Endothelial cell (in vitro differentiated cells): ENCODE measurements at regions not wholly inside any gene's neighbourhood (a gene's known extent, or its start where the extent isn't known, plus 50 kb on each side); places are given as distances from the start of the nearest gene placed in this dataset.

Experiments used
- DNase-seq: peaks from one replicate; pipeline ENCODE4 v3.0.0; 2021; ENCODE audit warnings: low spot score
- H3K27ac Mint-ChIP-seq: one replicate; pipeline ENCODE4 v1.8.0; 2021; ENCODE audit warnings: mixed read lengths, inconsistent platforms; ENCODE audit not compliant: unreplicated experiment
- H3K27me3 Mint-ChIP-seq: one replicate; pipeline ENCODE4 v1.8.0; 2021; ENCODE audit warnings: mild to moderate bottlenecking, moderate library complexity, mixed read lengths, inconsistent platforms; ENCODE audit not compliant: unreplicated experiment
- H3K36me3 Mint-ChIP-seq: one replicate; pipeline ENCODE4 v1.8.0; 2021; ENCODE audit warnings: mild to moderate bottlenecking, low read depth, mixed read lengths, inconsistent platforms; ENCODE audit not compliant: unreplicated experiment
- H3K4me1 Mint-ChIP-seq: one replicate; pipeline ENCODE4 v1.8.0; 2021; ENCODE audit warnings: mild to moderate bottlenecking, mixed read lengths, inconsistent platforms; ENCODE audit not compliant: unreplicated experiment
- H3K4me3 Mint-ChIP-seq: one replicate; pipeline ENCODE4 v1.8.0; 2021; ENCODE audit warnings: mild to moderate bottlenecking, mixed read lengths, inconsistent platforms; ENCODE audit not compliant: unreplicated experiment
- H3K9me3 Mint-ChIP-seq: one replicate; pipeline ENCODE4 v1.8.0; 2021; ENCODE audit warnings: mixed read lengths, inconsistent platforms; ENCODE audit not compliant: unreplicated experiment
- TF ChIP-seq, protein P1 (sequence below): fragments of 200-600 bp; sonication (generic); IDR thresholded peaks from one replicate; pipeline ENCODE4 v1.5.0; 2021; ENCODE audit warnings: antibody characterized with exemption; ENCODE audit not compliant: unreplicated experiment

DNA sequence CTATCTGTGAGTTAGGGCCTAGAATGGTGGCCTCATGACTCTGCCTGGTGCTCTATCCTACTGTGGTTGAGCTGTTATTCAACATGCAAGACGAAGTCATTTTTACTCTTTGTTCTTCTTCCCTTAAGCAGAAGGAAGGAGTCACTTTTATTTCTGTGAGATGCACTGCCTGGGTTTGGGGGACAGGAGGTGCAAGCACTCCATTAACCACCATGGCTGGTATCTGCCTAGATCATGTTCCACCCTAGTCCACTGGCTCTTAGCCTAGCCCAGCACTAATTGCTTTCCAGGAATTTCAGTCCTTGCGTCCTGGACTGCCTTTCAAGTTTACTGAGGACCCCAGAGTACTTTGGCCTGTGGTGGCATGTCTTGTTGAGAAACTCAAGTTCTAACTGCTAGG lies 1182.7 kb downstream of the FSTL5 start:
- TF ChIP-seq, protein P1, sequence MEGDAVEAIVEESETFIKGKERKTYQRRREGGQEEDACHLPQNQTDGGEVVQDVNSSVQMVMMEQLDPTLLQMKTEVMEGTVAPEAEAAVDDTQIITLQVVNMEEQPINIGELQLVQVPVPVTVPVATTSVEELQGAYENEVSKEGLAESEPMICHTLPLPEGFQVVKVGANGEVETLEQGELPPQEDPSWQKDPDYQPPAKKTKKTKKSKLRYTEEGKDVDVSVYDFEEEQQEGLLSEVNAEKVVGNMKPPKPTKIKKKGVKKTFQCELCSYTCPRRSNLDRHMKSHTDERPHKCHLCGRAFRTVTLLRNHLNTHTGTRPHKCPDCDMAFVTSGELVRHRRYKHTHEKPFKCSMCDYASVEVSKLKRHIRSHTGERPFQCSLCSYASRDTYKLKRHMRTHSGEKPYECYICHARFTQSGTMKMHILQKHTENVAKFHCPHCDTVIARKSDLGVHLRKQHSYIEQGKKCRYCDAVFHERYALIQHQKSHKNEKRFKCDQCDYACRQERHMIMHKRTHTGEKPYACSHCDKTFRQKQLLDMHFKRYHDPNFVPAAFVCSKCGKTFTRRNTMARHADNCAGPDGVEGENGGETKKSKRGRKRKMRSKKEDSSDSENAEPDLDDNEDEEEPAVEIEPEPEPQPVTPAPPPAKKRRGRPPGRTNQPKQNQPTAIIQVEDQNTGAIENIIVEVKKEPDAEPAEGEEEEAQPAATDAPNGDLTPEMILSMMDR = no peak
- no peak overlapping the region for H3K27ac Mint-ChIP-seq
- H3K36me3 Mint-ChIP-seq = no peaks in the 10 kb centered on the region
- DNase-seq = no peak
- no peaks in the 10 kb centered on the region for H3K4me1 Mint-ChIP-seq
- no peaks in the 10 kb centered on the region for H3K9me3 Mint-ChIP-seq
- no peak overlapping the region for H3K4me3 Mint-ChIP-seq
- H3K27me3 Mint-ChIP-seq = no peaks in the 10 kb centered on the region

DNA sequence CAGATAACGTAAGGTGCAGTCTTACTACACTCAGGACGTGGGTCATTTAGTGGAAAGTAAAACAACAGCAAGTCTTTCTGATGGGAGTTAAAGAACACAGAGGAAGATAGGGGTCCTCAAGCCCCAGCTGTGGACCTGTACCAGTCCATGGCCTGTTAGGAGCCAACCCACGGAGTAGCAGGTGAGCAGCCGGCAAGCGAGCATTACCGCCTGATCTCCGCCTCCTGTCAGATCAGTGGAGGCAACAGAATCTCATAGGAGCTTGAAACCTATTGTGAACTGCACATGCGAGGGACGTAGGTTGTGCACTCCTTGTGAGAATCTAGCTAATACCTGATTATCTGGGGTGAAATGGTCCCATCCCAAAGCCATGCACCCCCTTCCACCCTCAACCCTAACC lies 1180.8 kb downstream of the FSTL5 start:
- no peaks in the 10 kb centered on the region for H3K4me1 Mint-ChIP-seq
- no peak overlapping the region for H3K4me3 Mint-ChIP-seq
- no peaks in the 10 kb centered on the region for H3K27me3 Mint-ChIP-seq
- no peak overlapping the region for H3K27ac Mint-ChIP-seq
- no peaks in the 10 kb centered on the region for H3K36me3 Mint-ChIP-seq
- H3K9me3 Mint-ChIP-seq = no peaks in the 10 kb centered on the region
- DNase-seq = no peak
- TF ChIP-seq, protein P1 = no peak

DNA sequence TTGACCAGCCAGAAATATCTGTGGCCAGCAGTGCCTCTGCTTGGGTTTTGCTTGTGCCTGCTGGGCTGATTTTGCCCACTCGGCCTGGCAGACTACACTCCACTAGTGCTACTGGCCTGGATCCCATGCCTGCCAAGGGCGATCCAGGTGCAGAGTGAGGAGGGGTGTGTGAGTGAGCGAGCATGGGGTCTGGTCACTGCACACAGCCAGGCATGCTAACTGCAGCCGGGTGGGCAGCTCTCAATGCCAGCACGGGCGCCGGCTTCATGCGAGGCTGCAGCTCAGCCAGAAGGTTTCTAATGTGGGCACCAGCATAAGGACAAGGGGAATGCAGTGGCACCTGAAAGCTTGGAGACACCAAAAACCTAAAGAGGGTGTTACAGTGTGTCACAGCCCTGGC lies 1161.4 kb downstream of the FSTL5 start:
- Mint-ChIP-seq H3K4me3 (no peak overlapping the region), H3K36me3 (peaks cover 3% of the 10 kb centered on the region)
- TF ChIP-seq, protein P1 = no peak

DNA sequence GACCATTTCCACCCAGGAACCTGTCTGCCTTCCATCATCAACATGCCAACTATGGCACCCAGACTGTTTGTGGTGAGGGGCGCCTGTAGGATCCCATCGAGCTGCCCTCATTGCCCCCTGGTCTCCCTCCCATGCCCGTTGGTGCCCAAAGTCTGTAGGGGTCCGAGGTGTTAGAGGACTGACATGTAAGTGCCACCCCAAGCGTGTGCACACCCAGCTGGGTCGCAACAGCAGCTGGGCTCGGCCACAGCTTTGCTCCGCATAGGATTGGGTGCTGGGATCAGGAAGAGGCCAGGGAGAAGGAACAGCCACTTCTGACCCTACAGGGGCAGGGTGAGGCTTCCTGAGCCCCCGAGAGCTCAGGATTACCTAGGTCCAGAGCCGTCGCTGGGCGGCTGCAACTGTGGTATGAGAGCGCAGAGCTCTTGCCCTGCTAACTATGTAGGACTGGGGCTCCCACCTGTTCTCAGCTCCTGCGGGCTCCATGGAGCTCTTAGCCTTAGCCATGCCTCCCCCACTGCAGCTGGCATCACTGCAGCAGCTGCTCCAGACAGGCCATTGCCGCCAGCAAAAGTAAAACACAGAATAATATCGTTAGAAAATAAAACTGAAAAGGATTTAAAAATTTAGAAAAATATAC lies 1160.3 kb downstream of the FSTL5 start:
- H3K9me3 Mint-ChIP-seq = no peaks in the 10 kb centered on the region
- no peak overlapping the region for H3K27ac Mint-ChIP-seq
- no peak overlapping the region for H3K4me3 Mint-ChIP-seq
- no peak for DNase-seq
- H3K4me1 Mint-ChIP-seq = no peaks in the 10 kb centered on the region
- peaks cover 3% of the 10 kb centered on the region for H3K36me3 Mint-ChIP-seq
- no peaks in the 10 kb centered on the region for H3K27me3 Mint-ChIP-seq
- TF ChIP-seq, protein P1 = no peak

More for the DNA sequence above, 1161.4 kb downstream of the FSTL5 start:
- no peak for DNase-seq
- Mint-ChIP-seq H3K27me3 (no peaks in the 10 kb centered on the region), H3K4me1 (no peaks in the 10 kb centered on the region), H3K27ac (no peak overlapping the region), H3K9me3 (no peaks in the 10 kb centered on the region)

DNA sequence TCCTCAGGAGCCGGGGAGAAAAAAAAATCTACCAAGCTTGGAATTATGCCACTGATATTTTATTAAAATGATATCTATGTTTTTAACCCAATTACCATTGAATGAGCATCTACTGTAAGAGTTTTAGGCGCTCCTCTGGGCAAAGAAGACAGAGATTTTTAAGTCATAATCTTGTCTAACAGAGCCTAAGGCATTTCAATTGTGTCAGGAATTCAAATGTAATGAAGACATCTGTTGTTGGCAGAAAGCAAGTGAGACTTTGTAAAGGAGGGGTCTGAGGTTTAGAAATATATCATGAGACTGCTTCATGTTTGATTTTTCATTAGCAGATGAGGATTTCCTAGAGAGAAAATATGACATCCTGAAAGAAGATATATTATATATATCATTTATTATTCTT lies 1158.1 kb downstream of the FSTL5 start:
- H3K36me3 Mint-ChIP-seq = peaks cover 3% of the 10 kb centered on the region
- H3K27me3 Mint-ChIP-seq = no peaks in the 10 kb centered on the region
- no peaks in the 10 kb centered on the region for H3K4me1 Mint-ChIP-seq
- no peak for DNase-seq
- TF ChIP-seq, protein P1 = no peak
- no peaks in the 10 kb centered on the region for H3K9me3 Mint-ChIP-seq
- H3K27ac Mint-ChIP-seq = no peak overlapping the region
- H3K4me3 Mint-ChIP-seq = no peak overlapping the region
